ENCODE measurements at regions not wholly inside any gene's neighbourhood (a gene's known extent, or its start where the extent isn't known, plus 50 kb on each side); places are given as distances from the start of the nearest gene placed in this dataset.
"Not testable (repeated sequence)": the region's sequence is repeated elsewhere in the genome, so short reads cannot be mapped to it uniquely, and the experiment has no call there.

- DNase-seq (ENCODE audit: low read depth in 2 of 2), result no peak
These were observed 171.6 kb upstream of the NPSR1 start for GRCh38 chr7:34486371-34486770.

GRCh38 chr7:34487391-34488115, 170.5 kb upstream of the NPSR1 start:
- no peak for DNase-seq (ENCODE audit: low read depth in 2 of 2)

GRCh38 chr7:34488766-34489165, 169.3 kb upstream of the NPSR1 start:
- DNase-seq (ENCODE audit: low read depth in 2 of 2), result no peak

- DNase-seq (ENCODE audit: low read depth in 2 of 2), result no peak
These were observed 166.1 kb upstream of the NPSR1 start for GRCh38 chr7:34491899-34492298.

GRCh38 chr7:34493752-34494151, 164.3 kb upstream of the NPSR1 start:
- no peak for DNase-seq (ENCODE audit: low read depth in 2 of 2)

- no peak for DNase-seq (ENCODE audit: low read depth in 2 of 2)
These were observed 160.8 kb upstream of the NPSR1 start for GRCh38 chr7:34497153-34497777.

GRCh38 chr7:34501156-34501555, 156.9 kb upstream of the NPSR1 start:
- no peak for DNase-seq (ENCODE audit: low read depth in 2 of 2)

GRCh38 chr7:34507191-34507590, 150.8 kb upstream of the NPSR1 start:
- no peak for DNase-seq (ENCODE audit: low read depth in 2 of 2)

GRCh38 chr7:34523226-34523918, 134.6 kb upstream of the NPSR1 start:
- DNase-seq (ENCODE audit: low read depth in 2 of 2), result no peak

- DNase-seq (ENCODE audit: low read depth in 2 of 2), result no peak
These were observed 127.8 kb upstream of the NPSR1 start for GRCh38 chr7:34530259-34530658.

- no peak for DNase-seq (ENCODE audit: low read depth in 2 of 2)
These were observed 119.0 kb upstream of the NPSR1 start for GRCh38 chr7:34539003-34539402.

- DNase-seq (ENCODE audit: low read depth in 2 of 2), result no peak
These were observed 113.4 kb upstream of the NPSR1 start for GRCh38 chr7:34544621-34545020.

- no peak for DNase-seq (ENCODE audit: low read depth in 2 of 2)
These were observed 107.0 kb upstream of the NPSR1 start for GRCh38 chr7:34550996-34551395.

GRCh38 chr7:34552502-34552901, 105.5 kb upstream of the NPSR1 start:
- DNase-seq (ENCODE audit: low read depth in 2 of 2), result no peak

GRCh38 chr7:34558022-34558421, 100.0 kb upstream of the NPSR1 start:
- DNase-seq (ENCODE audit: low read depth in 2 of 2), result no peak

- no peak for DNase-seq (ENCODE audit: low read depth in 2 of 2)
These were observed 93.9 kb upstream of the NPSR1 start for GRCh38 chr7:34564091-34564490.

- DNase-seq (ENCODE audit: low read depth in 2 of 2), result no peak
These were observed 90.1 kb upstream of the NPSR1 start for GRCh38 chr7:34567906-34568305.

- no peak for DNase-seq (ENCODE audit: low read depth in 2 of 2)
These were observed 87.9 kb upstream of the NPSR1 start for GRCh38 chr7:34569975-34570699.

- DNase-seq (ENCODE audit: low read depth in 2 of 2), result no peak
These were observed 83.0 kb upstream of the NPSR1 start for GRCh38 chr7:34575006-34575405.

- DNase-seq (ENCODE audit: low read depth in 2 of 2), result not testable (repeated sequence)
These were observed 80.1 kb upstream of the NPSR1 start for GRCh38 chr7:34577934-34578333.

- not testable (repeated sequence) for DNase-seq (ENCODE audit: low read depth in 2 of 2)
These were observed 76.3 kb upstream of the NPSR1 start for GRCh38 chr7:34581698-34582097.

GRCh38 chr7:34584526-34584925, 73.5 kb upstream of the NPSR1 start:
- DNase-seq (ENCODE audit: low read depth in 2 of 2), result no peak
